Activated naive CD8-positive, alpha-beta T cell treated with anti-CD3 and anti-CD28 coated beads, Interleukin-2, amount 50 U/mL, for 16 hours (primary cell): ENCODE measurements at regions not wholly inside any gene's neighbourhood (a gene's known extent, or its start where the extent isn't known, plus 50 kb on each side); places are given as distances from the start of the nearest gene placed in this dataset.
"Not testable (repeated sequence)": the region's sequence is repeated elsewhere in the genome, so short reads cannot be mapped to it uniquely, and the experiment has no call there.

Source experiments
- DNase-seq: peaks from one replicate; pipeline ENCODE4 v3.0.0-alpha.2; 2020; ENCODE audit warnings: low read depth, low spot score

GRCh38 chr4:19063662-19064061 lies 1042.1 kb upstream of the LCORL start:
- DNase-seq: no peak

GRCh38 chr4:19054916-19055315 lies 1033.4 kb upstream of the LCORL start:
- DNase-seq: no peak

DNA sequence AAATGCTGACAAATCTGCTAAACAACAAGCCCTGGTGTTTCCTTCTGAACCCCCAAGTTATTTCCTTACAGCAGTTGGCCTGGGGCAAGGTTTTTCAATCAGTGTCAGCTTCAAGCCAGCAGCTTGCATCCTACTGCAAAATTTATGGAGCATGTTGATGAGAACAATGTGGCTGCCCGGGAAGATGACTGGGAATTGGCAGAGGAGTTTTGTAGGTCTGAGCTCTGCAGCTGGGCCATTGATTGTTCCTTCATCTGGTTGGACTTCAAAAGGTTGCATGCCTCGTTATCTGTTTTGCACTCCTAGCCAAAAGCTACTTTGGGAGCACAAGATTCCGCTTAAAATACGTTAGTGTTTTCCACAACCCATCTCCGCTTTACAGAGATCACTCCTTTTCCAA lies 1030.3 kb upstream of the LCORL start:
- DNase-seq: no peak

GRCh38 chr4:19047279-19047880 lies 1025.8 kb upstream of the LCORL start:
- DNase-seq: no peak

DNA sequence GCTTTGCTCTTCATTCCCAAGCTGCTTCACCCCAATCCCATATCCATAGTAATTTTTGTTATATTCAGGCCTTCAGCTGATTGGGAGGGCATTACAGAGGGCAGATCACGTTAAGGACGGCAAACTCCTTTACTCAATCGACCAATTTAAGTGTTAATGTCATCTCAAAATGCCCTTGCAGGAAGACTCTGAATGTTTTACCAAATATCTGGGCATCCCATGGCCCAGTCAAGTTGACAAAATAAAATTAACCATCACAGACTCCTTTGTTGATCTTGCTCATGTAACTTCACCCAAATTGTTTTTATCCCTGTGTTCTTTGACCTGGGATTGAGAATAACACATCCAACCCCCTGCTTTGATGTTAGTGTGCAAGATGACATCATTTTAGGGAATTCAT lies 1018.3 kb upstream of the LCORL start:
- DNase-seq: no peak

- DNase-seq: no peak
These were observed 1016.7 kb upstream of the LCORL start for GRCh38 chr4:19038231-19038630.

GRCh38 chr4:19033816-19034733 lies 1012.5 kb upstream of the LCORL start:
- DNase-seq: no peak

GRCh38 chr4:19030536-19030935 lies 1009.0 kb upstream of the LCORL start:
- no peak for DNase-seq

DNA sequence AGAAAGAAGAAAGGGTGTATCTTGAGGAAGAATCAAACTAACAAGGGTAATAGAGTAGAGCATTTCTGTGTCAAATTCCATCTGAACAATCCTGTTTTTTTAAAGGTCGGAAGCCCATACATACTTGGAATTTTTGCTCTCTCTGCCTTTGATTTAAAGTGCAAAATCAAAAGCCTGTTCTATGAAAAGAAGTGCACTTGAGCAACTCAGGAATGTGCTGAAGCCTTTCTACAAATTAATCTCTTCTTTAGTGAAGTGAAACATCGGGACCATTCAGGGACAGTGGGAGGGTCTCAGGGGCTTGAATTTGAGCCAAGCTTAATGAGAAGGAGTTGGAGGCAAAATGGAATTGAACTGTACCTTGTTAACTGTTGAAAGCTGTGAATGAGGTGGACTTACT lies 1008.5 kb upstream of the LCORL start:
- DNase-seq: no peak

GRCh38 chr4:19026281-19026680 lies 1004.7 kb upstream of the LCORL start:
- DNase-seq: no peak

DNA sequence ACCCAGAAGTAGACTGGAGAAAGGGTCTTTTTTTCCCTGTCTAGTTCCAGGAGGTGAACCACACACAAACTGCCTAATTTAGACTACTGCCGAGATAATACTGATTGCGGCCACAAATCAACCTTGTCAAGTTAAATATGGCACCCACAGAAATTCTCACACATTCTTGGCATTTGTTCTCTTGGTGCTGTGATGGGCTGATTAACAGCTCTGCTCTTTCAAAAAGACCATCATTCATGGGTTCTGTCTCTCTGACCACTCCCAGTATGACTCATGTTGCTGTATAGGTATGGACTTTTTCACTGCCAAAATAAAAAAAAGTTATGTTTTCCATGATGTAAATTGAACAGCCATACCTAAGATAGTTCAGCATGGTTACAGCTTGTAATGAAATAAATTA lies 1003.5 kb upstream of the LCORL start:
- DNase-seq: no peak

GRCh38 chr4:19024047-19024446 lies 1002.5 kb upstream of the LCORL start:
- DNase-seq: no peak

- DNase-seq: no peak
These were observed 1000.1 kb upstream of the LCORL start for GRCh38 chr4:19021617-19022016.

GRCh38 chr4:19016550-19016949 lies 995.0 kb upstream of the LCORL start:
- not testable (repeated sequence) for DNase-seq

DNA sequence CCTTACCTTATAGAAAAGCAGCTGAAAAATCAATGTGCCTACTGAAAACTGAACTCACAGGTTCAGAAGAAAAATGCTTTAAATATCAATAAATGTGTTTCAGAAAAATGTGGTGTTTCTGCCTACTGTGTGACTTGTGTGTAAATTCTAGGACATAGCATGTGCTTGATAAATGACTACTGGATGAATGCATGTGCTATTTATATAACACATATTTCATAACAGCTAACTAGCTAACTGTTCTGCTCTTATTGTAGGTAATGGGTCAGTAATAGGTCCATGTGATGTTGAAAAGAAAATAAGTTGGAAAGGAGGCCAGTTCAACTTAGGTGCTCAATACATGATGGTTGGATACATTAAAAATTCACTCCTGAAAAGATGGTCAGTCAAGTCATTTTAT lies 993.0 kb upstream of the LCORL start:
- DNase-seq: no peak

GRCh38 chr4:19010761-19011160 lies 989.2 kb upstream of the LCORL start:
- no peak for DNase-seq

DNA sequence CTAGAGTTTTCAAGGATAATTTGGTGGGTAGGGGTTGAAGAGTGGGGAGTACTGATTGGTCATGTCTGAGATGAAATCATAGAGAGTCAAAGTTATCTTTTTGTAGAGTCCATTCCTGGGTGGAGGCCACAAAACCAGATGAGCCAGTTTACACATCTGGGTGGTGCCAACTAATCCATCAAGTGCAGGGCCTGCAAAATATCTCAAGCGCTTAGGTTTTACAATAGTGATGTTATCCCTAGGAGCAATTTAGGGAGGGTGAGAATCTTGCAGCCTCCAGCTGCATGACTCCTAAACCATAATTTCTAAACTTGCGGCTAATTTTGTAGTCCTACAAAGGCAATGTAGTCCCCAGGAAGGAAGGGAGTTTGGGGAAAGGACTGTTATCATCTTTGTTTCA lies 988.3 kb upstream of the LCORL start:
- DNase-seq: no peak

- no peak for DNase-seq
These were observed 983.7 kb upstream of the LCORL start for GRCh38 chr4:19005211-19005610.

- DNase-seq: no peak
These were observed 980.6 kb upstream of the LCORL start for GRCh38 chr4:19002170-19002569.

DNA sequence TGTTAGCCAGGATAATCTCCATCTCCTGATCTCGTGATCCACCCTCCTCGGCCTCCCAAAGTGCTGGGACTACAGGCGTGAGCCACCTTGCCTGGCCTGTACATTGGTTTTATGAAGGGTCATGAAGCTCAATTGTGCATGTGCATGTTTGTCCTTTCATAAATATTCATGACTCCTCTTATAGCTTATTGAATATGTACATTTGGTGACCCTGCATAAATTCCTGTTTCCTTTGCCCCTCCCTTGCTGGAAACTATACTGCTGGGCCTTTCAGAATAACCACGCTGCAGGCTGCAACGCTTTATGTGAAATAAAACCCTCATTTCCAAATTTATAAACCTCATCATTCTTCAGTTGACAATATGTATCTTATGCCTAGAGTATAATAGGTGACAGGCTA lies 978.0 kb upstream of the LCORL start:
- no peak for DNase-seq

GRCh38 chr4:18981234-18981615 lies 959.7 kb upstream of the LCORL start:
- no peak for DNase-seq

- DNase-seq: no peak
These were observed 959.1 kb upstream of the LCORL start for GRCh38 chr4:18980516-18981233.

DNA sequence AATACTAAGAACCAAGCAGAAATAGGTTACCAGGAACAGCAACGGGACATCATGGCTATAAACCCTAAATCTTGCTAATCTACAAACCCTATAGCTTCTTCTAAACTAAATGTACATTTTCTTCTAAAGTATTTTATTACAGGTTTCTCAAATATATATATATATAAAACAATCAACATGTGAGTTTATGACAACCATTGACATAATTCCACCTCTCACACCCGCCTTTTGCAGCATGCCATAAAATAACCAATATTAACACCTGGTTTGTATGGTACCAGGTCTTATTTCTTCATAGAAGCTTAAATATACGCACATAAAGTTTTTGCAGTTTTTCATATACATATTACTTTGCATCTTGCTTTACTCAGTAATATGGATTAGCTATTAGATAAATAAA lies 955.3 kb upstream of the LCORL start:
- no peak for DNase-seq
